ENCODE measurements at regions not wholly inside any gene's neighbourhood (a gene's known extent, or its start where the extent isn't known, plus 50 kb on each side); places are given as distances from the start of the nearest gene placed in this dataset.

GRCh38 chr2:230657906-230658305, 54.7 kb upstream of the CAB39 start:
- dilution Hi-C loops (cut with MboI; ENCODE audit: extremely low pct_ligation_motif_present, low sequenced_read_pairs) (no loop called here), intact Hi-C loops (cut with micrococcal nuclease) (no loop called here)
- Histone ChIP-seq H3K4me1 (ENCODE audit: control insufficient read depth, extremely low read depth, insufficient read depth, low read length) (peaks cover 4% of the 10 kb centered on the region), H3K9ac (replicated peaks; ENCODE audit: extremely low read depth, insufficient read depth, low read length) (no peak overlapping the region), H3K9me3 (replicated peaks; ENCODE audit: control insufficient read depth, insufficient read depth, low read length) (no peaks in the 10 kb centered on the region), H3K36me3 (ENCODE audit: control insufficient read depth in 2 of 2, extremely low read depth in 1 of 2, insufficient read depth in 2 of 2, low read length in 2 of 2) (no peaks in the 10 kb centered on the region), H2AFZ (ENCODE audit: low read depth, low read length) (no peak overlapping the region), H3K9me1 (replicated peaks; ENCODE audit: control insufficient read depth, extremely low read depth, insufficient read depth, low read length) (no peaks in the 10 kb centered on the region), H3K27me3 (ENCODE audit: control insufficient read depth in 2 of 2, insufficient read depth in 2 of 2, low read length in 2 of 2) (no peaks in the 10 kb centered on the region), H3K27ac (ENCODE audit: insufficient read depth, low read depth, low read length) (no peak overlapping the region), H4K20me1 (replicated peaks; ENCODE audit: control insufficient read depth, extremely low read depth, insufficient read depth, low read length) (no peaks in the 10 kb centered on the region), H3K79me2 (ENCODE audit: control insufficient read depth, insufficient read depth, low read length) (no peaks in the 10 kb centered on the region), H3K4me3 (replicated peaks in 1 of 3; ENCODE audit: insufficient read depth in 1 of 3, low read depth in 1 of 3, low read length in 3 of 3) (no peak overlapping the region), H3K4me2 (ENCODE audit: insufficient read depth, low read length) (no peak overlapping the region)
- FAIRE-seq (no peak), DNase-seq (ENCODE audit: low read depth, low spot score) (no peak)
- no TSS peak for BruUV-seq (replicated peaks)
- ChIA-PET POLR2A (no interaction called here), CTCF (interaction anchor here (1.0 to 1.2 kb wide), 3 partner anchors 13 to 141 kb away, joined by 4 to 6 read pairs (median 4); no protein-coding TSS in a partner anchor)
- TF ChIP-seq POLR2A (IDR thresholded peaks at IDR 0.05; ENCODE audit: low read depth, low read length) (no peak), POLR2AphosphoS5 (IDR thresholded peaks at IDR 0.05; ENCODE audit: insufficient read depth, low read depth, low read length) (no peak), FOS (IDR thresholded peaks at IDR 0.05; ENCODE audit: borderline replicate concordance, insufficient read depth, low read length) (no peak), GATA2 (IDR thresholded peaks at IDR 0.05; ENCODE audit: insufficient read depth, insufficient read length, low read depth, low read length) (no peak), EZH2 (IDR thresholded peaks at IDR 0.05; ENCODE audit: borderline replicate concordance, low read depth, low read length, severe bottlenecking) (no peak), JUN (IDR thresholded peaks at IDR 0.05; ENCODE audit: borderline replicate concordance, insufficient read depth, insufficient read length, low read depth) (no peak), MYC (IDR thresholded peaks at IDR 0.05; ENCODE audit: low read depth, low read length) (no peak), MAX (IDR thresholded peaks at IDR 0.05; ENCODE audit: insufficient read depth, insufficient read length) (no peak), CTCF (IDR thresholded peaks at IDR 0.05; ENCODE audit: extremely low read depth in 1 of 2, insufficient read depth in 1 of 2, low read depth in 1 of 2, low read length in 2 of 2) (no peak)
